Stimulated activated CD8-positive, alpha-beta memory T cell treated with anti-CD3 and anti-CD28 coated beads, Interleukin-15, amount 100 ng/mL, for 1 hour (primary cell): ENCODE measurements at regions not wholly inside any gene's neighbourhood (a gene's known extent, or its start where the extent isn't known, plus 50 kb on each side); places are given as distances from the start of the nearest gene placed in this dataset.
"Not testable (repeated sequence)": the region's sequence is repeated elsewhere in the genome, so short reads cannot be mapped to it uniquely, and the experiment has no call there.

Experiments
- DNase-seq: peaks from one replicate; pipeline ENCODE4 v3.0.0-alpha.2; 2020; ENCODE audit warnings: low read depth

GRCh38 chr15:66884661-66885237, 180.7 kb upstream of the SMAD3 start:
- DNase-seq = no peak

DNA sequence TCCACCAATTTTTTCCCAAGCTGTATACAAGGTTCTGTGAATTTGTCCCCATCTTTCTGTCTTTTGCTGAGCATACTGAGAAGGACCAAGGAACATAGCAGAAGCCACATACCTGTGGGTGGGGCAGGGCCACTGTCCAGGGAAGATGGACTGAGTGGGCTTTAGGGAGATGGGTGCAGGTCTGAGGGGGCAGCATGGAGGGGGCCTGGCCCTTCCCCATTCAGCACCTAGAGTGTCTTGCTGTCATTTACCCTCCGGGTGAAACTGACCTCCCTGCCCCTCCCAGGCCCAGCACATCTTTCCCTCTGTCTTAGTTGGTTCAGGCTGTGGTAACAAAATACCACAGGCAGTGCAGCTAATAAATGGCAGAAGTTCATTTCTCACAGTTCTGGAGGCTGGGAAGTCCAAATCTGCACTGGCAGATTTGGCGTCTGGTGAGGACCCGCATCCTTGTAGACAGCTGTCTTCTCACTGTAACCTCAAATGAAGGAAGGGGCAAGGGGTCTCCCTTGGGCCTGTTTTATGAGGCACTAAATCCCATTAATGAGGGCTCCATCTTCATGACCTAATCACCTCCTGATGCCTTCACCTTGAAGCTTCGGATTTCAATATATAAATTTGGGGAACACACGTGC, 180.0 kb upstream of the SMAD3 start:
- DNase-seq = no peak

GRCh38 chr15:66886241-66886675, 179.1 kb upstream of the SMAD3 start:
- no peak for DNase-seq

DNA sequence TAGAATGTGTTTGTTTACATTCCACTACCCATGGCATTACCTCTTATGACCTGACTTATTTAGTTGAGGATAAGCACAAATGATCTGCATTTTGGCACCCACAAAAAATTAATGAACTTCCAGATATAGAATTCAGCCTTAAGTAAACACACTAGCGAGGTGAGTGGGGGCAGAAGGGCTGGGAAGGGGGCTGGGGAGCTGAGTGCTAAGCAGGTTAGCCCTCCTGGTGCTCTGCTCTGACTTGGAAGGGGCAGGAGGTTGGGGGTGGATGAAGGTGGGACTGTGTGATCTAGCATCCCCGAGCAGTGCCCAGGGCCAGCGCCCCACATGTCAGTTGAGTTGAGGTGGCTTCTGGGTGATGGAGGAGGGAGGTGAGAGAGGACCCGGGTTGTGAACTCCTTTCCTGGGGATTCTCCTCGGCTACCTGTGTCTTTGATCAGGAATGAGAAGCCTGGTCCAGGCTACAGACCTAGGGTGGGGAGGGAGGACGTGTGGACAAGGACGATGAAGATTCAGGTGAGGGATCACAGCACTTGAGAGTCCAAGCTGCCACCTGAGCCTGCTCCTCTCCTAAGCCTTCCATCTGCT, 178.6 kb upstream of the SMAD3 start:
- no peak for DNase-seq

DNA sequence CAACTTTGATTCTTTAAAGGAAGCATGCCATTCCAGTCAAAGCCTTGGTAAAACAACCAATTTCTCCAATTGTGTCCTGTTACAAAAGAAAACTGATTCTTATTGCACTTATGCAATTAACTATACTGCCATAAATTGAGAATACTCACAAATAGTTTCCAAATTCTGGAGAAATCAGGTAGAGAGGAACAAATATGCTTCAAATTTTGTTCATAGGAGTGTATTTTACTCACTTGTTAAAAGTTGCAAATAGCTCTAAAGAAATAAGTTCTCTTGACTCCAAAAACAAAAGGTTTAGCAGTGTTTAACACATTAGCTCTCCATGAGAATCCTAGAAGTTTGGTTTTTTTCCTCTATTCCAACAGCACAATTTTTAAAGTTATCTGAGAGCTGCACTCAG, 176.1 kb upstream of the SMAD3 start:
- not testable (repeated sequence) for DNase-seq

GRCh38 chr15:66891776-66892175, 173.6 kb upstream of the SMAD3 start:
- DNase-seq = no peak

DNA sequence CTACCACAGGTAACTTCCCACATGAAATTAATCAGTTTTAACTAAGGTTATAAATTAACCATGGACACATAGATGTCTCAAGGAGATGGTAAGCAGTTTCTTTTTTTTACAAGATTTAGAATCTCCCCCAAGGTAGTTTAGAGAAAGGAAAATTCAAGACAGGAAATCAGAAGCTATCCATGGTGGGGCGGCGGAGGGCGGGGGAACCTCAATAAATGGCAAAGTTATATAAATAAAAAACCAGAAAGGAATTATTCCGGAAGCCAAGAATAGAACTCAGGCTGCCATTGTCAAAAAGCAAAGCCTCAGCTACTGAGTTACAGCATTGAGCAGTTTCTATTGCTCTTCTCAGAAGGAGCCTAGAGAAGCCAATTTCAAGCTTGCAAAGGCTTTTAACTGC, 172.1 kb upstream of the SMAD3 start:
- DNase-seq = no peak

GRCh38 chr15:66894363-66894762, 171.0 kb upstream of the SMAD3 start:
- DNase-seq = no peak

DNA sequence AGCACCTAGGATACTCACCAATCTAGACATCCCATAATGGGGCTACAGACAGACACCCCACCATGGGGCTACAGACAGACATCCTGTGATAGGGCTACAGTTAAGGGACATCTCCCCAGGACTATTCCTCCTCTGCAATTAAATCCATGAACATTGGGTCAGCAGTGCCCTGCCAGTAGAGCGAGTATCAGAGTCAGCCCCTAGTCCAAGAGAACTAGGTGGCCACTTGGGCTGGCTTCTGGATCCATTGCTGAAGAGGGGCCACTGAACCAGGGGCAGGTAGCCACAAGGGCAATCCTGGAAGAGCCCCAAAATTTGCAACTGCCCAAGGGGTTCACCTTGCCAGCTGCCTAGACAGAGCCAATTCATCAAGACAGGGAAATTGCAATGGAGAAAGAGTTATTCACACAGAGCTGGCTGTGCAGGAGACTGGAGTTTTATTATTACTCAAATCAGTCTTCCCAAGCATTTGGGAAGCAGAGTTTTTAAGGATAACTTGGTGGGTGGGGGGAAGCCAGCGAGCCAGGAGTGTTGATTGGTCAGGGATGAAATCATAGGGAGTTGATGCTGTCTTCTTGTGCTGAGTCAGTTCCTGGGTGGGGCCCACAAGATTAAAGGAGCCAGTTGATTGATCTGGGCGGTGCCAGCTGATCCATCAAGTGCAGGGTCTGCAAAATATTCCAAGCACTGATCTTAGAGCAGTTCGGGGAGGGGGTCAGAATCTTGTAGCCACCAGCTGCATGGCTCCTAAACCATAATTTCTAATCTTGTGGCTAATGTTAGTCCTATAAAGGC, 170.2 kb upstream of the SMAD3 start:
- no peak for DNase-seq

DNA sequence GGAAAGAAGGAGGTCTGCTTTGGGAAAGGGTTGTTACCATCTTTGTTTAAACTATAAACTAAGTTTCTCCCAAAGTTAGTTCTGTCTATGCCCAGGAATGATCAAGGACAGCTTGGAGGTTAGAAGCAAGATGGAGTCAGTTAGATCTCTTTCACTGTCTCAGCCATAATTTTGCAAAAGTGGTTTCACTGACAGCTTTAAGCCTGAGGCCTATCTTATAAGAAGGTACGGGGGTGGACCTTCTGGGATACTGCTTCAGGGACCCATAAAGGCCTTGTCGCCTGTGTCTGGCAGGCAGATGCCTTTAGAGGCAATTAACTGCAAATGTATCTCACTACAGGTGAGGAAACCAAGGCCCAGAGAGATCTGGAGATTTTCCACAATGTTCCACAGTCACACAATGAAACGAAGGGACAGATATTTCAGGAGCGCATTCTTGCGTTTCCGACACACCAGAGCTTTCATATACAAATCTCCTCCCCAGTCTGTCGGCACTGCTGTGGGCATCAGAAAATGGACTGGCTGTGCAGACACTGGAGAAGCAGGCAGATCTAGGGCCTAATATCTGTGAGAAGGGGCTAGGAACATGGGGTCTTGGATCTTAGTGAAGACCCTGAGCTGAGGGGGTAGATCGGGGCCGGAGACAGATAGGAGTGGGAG, 169.5 kb upstream of the SMAD3 start:
- no peak for DNase-seq

DNA sequence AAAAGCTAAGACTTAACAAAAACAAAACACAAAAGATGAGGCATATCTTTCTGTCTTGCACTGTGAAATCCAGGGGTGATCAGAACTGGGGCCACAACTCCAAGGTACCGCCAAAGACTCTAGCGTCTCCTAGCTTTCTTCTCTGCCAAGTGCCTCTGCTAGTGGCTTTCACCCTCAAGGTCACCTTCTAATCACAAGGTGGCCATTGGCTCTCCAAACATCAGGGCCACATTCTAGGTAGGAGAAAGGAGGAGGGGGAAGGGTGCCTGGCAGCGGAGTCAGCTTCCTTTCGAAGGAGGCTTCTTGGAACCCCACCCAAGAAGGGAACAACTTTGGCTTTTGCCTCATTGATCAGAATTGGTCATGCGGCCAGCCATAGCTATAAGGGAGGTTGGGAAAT, 168.8 kb upstream of the SMAD3 start:
- DNase-seq = no peak

- no peak for DNase-seq
These were observed 168.0 kb upstream of the SMAD3 start for GRCh38 chr15:66897416-66897815.

- DNase-seq = no peak
These were observed 167.4 kb upstream of the SMAD3 start for GRCh38 chr15:66897971-66898370.

DNA sequence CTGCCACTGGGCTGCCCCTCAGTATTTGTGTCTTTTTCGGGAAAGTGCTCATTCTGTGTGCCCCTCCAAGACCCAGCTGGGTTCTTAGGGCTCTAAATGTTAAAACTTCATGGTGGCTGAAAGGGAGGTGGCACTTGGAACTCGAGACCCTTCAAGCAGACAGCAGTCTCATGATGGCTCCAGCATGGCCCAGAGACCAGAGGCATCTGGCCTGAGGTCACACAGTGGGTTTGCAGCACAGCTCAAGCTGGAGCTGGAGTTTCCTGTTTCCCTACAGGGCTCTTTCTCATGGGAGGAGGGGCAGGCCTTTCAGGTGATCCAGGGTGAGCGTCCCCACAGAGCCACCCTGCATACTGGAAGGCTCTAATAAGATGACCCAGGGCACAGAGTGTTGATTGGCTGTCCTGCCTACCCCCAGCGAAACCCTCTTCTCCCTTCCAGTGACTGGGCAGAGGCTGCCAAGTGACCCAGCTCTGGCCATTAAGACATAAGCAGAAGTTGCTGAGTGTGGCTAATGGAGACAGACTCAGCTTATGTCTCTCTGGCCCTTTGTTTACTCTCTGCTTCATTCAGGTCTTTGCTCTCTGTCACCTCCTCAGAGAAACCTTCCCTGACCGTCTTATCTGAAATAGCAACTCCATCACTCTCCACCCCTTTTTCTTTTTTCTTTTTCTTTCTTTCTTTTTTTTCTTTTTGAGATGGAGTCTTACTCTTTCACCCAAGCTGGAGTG, 166.6 kb upstream of the SMAD3 start:
- no peak for DNase-seq

GRCh38 chr15:66899555-66900350, 165.6 kb upstream of the SMAD3 start:
- no peak for DNase-seq

- no peak for DNase-seq
These were observed 164.7 kb upstream of the SMAD3 start for GRCh38 chr15:66900586-66901310.

- DNase-seq = no peak
These were observed 163.9 kb upstream of the SMAD3 start for GRCh38 chr15:66901336-66902100.

DNA sequence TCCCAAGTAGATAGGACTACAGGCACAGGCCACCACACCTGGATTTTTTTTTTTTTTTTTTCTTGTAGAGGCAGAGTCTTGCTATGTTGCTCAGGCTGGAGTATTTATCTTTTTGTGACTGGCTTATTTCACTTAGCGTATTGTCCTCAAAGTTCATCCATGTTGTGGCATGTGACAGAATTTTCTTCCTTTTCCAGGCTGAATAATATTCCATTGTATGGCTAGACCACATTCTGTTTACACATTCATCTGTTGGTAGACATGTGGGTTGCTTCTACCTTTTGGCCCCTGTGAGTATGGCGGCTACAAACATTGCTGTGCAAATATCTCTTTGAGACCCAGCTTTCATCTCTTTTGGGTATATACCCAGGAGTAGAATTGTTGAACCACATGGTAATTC, 160.2 kb upstream of the SMAD3 start:
- DNase-seq = no peak

DNA sequence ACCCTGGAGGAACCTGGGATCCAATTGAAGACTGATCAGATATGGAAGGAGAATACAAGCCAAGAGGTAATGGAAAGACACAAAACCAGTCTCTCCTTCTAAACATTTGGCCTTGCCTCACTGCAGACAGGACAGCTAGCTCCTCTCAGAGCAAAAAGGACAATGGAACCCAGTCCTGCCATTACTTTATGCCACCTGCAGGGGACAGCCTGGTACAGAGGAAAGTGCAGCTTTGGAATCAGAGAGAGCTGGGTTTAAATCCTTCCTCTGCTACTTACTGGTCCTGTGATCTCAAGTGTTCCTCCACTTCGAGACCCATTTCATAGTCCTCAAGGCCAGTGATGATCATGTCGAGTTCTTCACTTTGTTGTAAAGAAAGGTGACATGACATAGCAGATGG, 159.4 kb upstream of the SMAD3 start:
- no peak for DNase-seq
